Kidney glomerular epithelial cell (primary cell): ENCODE measurements at regions not wholly inside any gene's neighbourhood (a gene's known extent, or its start where the extent isn't known, plus 50 kb on each side); places are given as distances from the start of the nearest gene placed in this dataset.

ENCODE experiments used
- DNase-seq: peaks from one replicate; lab custom pipeline; 2025; lab: John Stamatoyannopoulos, UW

DNA sequence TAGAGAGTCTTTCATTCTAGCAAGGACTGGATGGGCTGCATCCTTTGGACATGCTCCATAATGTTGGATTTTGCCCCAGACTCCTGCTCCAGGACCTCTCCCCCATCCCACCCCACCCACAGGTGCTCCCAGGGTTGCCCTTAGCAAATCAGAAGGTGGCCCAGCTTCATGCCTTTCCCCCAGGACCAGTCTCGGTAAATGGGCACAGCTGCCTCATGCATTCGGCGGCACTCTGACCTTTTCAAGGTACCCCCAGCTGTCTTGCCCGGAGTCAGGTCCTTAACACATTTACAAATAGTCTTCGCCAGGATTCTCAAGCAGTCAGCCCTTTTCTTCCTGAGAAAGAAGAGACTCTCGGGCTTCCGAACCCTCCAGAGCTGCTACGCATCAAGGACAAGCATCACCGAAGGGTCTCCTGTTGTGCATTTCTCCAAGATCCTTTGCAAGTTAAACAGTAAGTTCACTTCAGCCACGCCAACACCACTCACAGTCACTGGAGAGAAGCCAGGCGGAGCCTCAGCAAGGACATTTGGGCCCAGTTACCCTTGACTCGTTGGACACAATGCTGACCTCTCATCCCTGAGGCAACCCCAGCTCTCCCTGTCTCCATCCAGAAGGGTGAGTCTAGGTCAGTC lies 287.8 kb downstream of the FAM43A start:
- no peak for DNase-seq

DNA sequence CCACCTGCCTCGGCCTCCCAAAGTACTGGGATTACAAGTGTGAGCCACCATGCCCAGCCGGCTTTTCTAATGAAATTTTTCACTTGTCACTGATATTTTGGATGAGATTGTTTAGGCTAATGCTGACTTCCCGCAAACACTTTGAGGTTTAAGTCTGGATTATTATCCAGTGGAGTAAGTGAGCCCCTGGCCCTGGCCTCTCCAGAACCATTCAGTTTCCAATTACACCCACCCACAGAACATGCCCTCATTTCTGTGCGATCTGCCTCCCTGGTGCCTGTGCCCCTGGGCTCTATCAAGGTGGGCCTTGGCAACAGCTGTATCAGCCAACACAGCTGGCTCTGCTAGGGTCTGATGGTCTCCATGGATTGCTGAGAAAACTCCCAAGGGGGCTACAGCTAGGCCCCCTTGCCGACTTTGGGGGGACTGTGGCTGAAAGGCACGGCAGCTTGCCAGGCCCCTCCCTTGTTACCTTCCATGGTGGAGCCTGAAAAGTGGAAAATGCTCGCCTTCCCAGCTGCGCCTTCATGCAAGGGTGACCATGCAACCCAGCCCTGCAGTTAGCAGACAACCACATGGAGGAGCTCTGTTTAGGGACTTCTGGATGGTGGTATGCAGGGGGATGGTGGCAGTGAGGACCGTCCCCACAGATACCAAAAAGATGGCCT lies 288.9 kb downstream of the FAM43A start:
- DNase-seq = no peak

DNA sequence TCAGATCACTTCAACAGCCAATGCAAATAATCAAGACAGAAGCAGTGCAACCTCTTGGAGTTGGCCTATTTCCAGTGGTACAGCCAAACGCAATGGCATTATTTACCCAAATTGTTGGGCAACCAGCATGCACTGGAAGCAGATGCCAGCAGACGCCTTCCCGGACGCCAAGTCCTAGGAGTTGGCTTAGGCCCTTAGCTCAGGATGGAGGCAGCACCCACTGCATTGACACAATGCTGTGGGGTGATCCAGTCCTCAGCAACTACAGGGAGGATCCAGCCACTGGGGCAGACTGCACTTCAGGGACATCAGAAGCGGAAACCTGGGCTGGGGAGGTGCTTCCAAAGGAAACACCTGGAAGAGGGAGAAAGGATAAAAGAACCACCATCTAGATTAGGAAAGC lies 290.4 kb downstream of the FAM43A start:
- DNase-seq = no peak

DNA sequence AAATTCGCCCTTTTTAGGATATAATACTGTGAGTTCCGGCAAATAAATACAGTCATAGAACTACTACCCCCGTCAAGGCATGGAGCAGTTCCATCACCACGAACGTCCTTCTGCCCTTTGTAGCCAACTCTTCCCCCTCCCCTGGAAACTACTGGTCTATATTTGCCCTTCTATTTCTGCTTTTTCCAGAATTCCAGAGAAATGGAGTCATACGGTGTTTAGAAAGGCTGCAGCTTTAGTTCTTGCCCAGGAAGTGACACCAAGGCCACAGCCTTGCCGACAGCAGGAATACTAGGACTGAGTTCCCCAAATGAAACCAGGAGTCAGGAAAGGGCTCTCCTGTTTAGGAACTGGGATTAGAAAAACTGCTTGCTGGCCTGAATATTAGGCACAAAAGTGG lies 291.2 kb downstream of the FAM43A start:
- no peak for DNase-seq

DNA sequence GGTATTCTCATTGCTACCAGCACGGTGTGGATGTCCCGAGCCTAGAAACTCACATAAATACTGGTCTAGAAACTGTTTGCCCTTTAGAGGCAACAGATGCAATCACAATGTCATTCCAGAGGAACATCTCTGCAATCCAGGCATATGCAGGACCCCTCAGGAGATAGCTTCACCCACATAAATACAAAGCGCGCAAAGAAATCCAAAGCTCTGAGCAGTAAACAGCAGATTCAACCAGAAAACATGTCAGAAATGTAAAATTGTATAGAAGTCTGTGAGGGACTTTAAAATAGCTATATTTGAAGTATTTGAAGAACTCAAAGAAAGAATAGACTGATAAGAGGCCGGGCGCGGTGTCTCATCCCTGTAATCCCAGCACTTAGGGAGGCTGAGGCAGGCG lies 291.7 kb downstream of the FAM43A start:
- no peak for DNase-seq

DNA sequence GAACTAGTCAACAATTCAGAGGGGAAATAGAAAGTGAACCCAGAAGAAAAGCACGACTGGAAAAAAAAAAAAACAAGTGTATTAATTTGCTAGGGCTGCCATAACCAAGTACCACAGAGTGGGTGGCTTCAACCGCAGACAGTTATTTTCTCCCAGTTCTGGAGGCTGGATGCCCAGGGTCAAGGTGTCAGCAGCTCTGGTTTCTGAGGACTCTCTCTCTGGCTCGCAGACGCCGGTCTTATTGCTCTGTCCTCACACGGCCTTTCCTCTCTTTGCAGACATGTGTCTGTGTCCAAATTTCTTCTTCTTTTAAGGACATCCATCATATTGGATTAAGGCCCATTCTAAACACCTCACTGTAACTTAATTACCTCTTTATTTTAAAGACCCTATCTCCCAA lies 291.8 kb downstream of the XXYLT1 start:
- DNase-seq = no peak

DNA sequence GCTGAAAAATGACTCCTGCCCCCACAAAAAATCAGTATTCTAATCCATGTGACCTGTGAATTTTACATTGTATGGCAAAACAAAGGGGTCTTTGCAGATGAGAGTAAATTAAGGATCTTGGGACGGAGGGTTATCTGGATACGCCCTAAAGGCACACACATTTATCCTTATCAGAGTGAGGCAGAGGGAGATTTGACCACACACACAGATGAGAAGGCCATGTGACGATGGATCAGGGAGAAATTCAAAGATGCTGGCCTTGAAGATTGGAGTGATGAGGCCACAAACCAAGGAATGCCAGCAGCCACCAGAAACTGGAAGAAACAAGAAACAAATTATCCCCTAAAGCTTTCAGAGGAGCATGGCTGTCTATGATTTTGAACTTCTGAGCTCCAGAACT lies 288.5 kb downstream of the XXYLT1 start:
- no peak for DNase-seq

DNA sequence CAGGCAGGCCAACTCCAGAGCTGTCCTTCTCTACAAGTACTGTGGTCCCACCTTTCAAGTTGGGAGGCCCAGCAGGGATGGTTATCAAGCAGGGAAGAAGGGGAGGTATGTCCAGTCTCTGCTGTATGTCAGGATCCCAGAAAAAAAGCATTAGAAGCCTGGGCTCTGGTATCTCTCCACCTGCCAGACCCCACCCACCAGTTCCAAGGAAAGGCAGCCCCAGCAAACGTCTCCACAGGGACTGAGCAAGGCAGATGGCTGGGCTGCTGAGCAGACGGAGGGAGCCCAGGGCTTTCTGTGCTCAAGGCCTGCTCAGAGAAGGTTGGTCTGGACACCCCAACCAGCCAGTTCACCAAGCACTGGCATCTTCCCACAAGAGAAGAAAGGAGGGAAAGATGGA lies 287.8 kb downstream of the XXYLT1 start:
- no peak for DNase-seq

DNA sequence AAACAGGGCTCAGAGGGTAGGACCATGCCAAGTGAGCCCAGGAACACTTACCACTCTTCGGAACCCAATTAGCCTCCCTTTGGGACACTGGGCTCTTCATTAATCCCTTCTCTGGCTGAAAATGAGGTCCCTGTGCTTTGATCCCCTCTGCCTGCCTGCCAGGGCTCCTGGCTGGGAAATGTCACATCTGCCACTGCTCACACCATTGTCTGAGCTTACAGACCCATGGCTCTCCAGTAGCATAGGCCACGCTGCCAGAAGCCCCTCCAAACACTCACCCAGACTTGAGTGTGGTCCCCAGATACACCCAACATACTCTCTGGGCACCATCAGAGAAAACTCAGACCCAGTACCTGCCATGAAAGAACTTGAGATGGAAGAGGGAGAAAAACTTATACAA lies 287.3 kb downstream of the XXYLT1 start:
- DNase-seq = no peak

DNA sequence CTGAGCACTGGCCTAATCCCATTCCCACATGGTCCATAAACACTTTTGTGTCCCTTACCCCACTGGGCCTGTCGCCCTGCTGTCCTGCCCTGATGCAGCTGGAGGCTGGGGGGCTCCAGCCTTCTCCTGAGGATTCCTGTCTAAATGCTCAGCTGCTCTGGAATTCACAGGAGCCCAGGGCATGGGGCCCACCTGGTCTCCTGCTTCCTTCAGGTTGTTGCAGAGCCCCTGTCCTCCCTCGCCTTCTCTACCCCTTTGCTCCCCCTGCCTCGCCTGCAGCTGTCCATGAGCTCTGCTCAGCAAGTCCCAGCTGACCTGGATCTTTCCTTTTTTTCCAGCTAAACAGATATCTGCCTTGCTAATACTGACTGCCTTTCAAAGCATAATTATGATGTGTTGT lies 286.9 kb downstream of the XXYLT1 start:
- DNase-seq = no peak

DNA sequence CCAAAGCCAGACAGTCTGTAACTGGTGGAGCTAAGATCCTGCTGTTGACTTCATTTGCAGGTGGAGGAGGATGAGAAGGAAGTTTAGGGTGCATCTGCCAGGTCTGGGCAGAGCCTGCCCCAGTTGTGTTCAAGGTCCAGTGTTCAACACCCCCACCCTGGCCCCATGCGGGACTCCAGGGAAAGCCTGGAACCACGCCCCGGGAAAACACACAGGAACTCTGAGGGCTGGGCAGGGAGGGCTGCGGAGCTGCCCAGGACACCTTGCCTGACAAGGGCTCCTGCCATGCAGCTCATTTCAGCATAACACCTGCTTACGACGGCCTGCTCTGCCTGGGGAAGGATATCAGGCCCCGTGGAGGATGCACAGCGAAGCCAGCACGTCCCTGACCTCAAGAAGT lies 286.3 kb downstream of the XXYLT1 start:
- DNase-seq = no peak

DNA sequence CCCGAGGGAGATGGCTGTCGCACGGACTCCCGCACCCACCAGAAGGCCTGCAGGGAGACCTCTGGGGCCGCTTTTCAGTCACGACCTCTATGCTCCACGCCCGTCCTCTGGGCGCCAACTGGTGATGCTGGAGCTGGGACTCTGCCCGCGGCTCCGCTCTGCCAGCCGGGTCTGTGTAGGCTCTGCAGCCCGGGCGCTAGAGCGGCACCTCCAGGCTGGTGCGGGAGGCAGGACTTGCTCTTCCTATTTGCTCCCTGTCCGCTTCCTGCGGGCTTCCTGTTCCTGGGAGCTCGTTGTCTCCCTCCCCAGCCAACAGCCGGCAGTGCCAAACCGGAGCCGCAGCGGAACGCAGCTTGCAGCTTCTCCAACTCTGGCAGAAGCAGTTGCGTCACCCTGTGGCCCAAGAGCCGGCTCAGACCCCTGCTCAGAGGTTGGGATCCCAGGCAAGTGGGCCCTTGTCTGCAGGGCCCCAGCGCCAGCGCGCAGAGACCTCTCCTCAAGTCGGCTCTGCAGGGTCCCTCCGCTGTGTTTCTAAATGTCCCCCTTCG lies 285.9 kb downstream of the XXYLT1 start:
- no peak for DNase-seq

DNA sequence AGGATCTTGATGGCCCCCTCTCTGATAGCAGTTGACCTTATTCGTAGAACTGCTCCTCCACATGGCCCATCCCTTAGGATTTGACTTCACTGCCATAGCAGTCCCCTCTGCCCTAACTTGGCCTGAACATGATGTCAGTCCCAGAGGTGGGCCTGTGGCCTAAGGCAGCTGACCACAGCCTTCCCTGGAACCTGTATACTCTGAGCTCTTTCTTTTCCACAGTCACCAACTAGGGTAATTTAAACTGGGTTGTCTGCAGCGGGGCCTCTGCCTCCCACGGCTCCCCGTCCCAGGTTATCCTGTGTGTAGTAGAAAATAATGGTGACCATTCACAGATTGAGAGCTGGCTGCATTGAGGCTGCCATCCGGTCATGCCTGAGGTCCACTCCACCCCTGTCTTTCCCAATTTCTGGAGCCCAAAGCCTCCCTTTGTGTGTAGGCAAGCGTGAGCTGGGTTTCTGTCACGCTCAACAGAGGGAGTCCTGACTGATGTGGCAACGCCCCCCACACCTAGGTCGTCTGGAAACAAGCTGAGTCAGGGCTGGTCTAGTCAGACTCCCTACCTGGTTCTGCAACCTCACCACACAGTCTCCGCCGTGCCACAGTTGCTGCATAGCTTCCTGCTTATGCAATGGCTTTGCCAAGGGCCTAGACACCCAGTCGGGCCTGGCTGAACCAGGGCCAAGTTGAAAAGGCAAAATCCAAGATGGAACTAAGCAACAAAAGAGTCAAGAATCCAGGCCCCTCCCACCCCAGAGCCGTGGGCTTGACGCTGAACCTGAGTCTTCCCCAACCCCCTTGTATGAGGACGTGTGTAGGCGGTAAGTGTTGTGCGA lies 284.5 kb downstream of the XXYLT1 start:
- peak; percentile 40 for DNase-seq

DNA sequence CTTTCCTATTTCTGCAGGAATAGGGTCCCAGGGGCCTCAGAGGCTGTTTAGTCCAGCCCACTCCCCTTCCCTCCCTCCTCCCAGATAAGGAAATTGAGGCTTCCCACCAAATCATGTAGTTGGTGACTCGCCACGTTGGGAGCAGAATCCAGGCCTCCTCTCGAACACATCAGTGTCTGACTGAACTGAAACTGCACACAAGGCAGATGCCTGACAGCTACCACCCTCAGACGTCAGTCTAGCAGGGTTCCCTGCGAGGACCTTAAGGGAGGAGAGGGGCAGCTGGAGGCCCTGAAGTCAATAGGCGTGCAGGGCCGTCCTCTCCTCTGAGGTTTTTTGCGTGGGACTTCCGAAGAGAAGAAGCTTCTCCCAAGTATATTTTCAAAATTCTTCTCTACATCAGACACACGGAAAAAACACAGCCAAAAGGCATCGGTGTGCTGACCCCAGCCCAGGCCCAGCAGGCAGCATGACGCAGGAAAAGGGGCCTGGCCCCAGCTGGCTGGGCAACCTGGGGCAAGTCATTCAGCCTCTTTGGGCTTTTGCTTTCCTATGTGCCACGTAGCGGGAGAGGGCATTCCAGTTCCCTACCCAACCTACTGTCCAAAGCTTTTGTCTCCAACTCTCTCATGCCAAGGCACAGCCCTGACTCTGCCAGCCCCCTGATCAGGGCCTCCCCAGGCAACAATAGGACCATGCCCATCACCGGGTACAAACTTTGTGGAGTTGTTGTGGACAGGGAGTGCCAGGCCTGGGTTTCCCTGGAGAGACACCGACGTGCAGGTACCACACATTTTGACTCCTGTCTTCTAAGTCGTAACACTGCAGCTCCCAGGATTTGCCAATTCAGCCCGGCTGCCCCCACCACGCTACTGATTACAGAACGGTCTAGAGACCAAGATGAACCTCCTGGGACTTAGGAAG lies 283.1 kb downstream of the XXYLT1 start:
- DNase-seq = no peak

DNA sequence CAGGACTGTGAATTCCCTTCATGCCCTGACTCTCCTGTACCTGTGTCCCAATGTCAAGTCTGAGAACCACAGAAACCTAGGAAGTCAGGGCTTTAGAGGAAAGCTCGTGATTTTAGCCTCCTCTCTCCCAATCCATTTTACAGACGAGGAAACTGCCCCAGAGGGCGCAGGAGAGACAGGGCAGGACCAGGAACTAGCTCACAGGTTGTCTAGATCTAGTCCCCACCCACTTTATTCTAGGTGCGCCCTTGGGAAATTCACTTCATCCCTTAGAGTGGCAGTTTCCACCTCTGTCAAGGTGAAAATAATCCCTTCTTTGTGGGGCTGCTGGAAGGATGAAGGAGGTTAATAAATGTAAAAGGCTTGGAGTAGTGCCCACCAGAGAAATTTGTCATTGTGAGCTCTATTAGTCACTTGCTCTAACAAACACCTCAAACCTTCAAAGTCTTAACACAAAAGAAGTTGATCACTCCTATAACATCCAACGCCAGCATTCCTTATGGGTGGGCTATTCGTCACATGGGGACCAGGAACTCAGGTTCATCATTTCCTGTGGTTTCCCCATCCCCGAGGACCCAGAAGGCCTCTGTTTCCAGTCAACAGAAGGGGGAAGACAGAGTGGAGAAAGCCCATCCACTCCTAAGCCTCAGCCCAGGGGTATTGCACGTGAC lies 282.3 kb downstream of the XXYLT1 start:
- no peak for DNase-seq

DNA sequence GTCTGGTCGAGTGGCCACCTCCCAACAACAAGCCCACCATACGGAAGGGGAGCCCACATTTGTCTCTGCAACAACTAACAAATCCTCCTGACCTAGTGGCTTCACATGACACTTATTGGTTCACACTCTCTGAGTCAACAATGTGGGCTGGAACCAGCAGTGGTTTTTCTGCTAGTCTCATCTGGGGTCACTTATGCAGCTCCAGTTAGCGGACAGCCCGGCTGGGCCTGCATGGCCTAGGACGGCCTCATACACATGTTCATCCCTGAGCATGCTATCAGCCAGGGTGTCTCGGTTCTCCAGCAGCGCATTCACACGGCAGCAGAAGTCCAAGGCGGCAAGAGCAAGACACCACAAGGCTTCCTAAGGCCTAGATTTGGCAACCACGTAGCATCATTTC lies 281.7 kb downstream of the XXYLT1 start:
- no peak for DNase-seq

DNA sequence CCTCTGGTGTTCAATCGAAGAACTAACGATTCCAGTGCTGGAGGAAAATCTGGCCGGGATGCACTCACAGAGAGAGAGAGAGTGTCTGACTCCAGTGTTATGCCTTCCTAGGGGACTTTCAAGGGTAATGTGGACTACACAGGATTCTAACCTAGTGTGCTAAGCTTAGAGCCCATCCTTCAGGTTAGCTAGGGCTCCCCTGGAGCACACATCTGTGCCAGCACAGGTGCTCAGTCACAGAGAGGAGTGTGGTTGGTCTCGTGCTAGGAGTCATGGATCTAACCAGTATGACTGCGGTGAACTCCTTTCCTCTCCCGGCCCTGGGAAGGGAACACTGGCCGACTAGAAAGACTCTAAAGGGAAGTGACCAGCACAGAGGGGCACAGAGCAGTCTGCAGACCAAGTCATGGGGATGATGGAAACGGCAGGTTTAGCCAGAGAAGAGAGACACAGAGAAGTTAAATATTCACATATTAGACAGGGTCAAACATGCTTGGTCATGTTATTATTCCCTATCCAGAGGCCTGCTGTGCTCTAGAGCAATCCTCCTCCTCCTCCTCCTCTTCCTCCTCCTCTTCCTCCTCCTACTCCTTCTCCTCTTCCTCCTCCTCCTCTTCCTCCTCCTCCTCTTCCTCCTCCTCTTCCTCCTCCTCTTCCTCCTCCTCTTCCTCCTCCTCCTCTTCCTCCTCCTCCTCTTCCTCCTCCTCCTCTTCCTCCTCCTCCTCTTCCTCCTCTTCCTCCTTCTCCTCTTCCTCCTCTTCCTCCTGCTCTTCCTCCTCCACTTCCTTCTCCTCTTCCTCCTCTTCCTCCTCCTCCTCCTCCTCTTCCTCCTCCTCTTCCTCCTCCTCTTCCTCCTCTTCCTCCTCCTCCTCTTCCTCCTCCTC lies 280.3 kb downstream of the XXYLT1 start:
- no peak for DNase-seq

DNA sequence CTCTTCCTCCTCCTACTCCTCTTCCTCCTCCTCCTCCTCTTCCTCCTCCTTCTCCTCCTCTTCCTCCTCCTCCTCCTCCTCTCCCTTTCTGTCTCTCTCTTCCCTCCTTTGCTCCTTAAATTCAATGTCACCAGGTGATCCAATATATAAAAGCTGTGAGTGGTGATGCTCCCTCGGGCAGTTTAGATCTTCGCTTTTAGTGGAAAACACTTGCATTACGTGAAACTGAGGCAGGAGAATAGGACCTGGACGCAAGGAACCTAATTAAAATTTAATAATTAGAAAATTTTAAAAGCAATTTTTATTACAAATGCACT lies 279.7 kb downstream of the XXYLT1 start:
- DNase-seq = no peak

DNA sequence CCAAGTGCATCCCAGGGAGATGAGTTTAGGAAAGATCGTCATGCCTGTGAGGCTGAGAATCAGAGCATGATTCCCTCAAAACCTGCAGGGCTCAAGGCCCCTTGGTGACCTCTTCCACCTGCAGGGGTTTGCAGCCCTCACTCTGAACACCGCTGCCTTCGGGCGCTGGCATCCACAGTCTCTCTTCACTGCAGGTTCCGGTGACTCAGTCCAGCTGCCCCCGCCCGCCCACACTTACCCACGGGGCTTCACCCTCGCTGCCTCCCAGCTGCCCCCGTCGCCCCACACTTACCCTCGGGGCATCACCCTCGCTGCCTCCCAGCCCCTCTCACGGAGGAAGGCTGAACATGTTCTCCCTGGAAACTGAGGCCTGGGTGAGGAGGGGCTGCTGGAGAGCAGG lies 277.1 kb downstream of the XXYLT1 start:
- no peak for DNase-seq

DNA sequence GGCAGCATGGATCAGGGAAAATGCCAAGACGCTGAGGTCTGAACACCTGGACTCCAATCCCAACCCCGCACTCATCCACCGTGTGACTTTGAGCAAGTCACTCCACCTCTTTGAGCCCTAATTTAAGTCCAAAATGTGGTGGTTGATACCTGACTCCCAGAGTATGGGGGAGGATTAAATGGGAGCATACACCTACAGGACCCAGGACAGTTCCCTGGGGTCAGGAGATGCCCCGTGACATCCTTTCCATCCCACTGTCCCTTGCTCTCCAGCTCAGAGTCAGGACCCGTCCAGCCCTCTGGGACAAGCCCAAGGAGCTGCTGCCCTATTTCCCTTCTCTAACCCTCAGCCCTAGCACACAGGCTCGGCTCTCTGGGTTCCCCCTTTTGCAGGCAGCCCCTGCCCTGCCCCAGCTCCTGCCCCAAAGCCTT lies 276.4 kb downstream of the XXYLT1 start:
- no peak for DNase-seq
